Motor neuron (in vitro differentiated cells): ENCODE measurements at regions not wholly inside any gene's neighbourhood (a gene's known extent, or its start where the extent isn't known, plus 50 kb on each side); places are given as distances from the start of the nearest gene placed in this dataset.

Source experiments
- ATAC-seq, 8 experiments: fragments of 200-7000 bp; cut with Tn5 transposase; replicated peaks in 6 of 8; 2 replicates each; pipeline ENCODE4 v1.8.0; 2021; ENCODE audit warnings: mild to moderate bottlenecking in 8 of 8, moderate library complexity in 8 of 8
- H3K27ac ChIP-seq, 2 donors: fragments of 250-450 bp; sonication (Bioruptor Pico); 2 replicates each; pipeline ENCODE4 v1.9.0; 2021; ENCODE audit warnings: antibody characterized with exemption in 2 of 2, mild to moderate bottlenecking in 2 of 2, moderate library complexity in 1 of 2
- H3K4me1 ChIP-seq, 2 donors: fragments of 250-450 bp; sonication (Bioruptor Pico); replicated peaks in 1 of 2; 2 replicates each; pipeline ENCODE4 v1.6.1; 2021; ENCODE audit warnings: antibody characterized with exemption in 2 of 2, mild to moderate bottlenecking in 2 of 2, moderate library complexity in 1 of 2
- H3K4me3 ChIP-seq, 5 donors: fragments of 250-450 bp; sonication (Bioruptor Pico); 2 replicates each; pipeline ENCODE4 v1.9.0; 2021; ENCODE audit warnings: antibody characterized with exemption in 5 of 5, mild to moderate bottlenecking in 5 of 5, moderate library complexity in 4 of 5
- WGBS, 10 experiments: fragments of 450-650 bp; shearing (Covaris generic); methylation state at CpG; one replicate each; pipeline ENCODE4 v1.0.0; 2022; 5-methylcytosine and 5-hydroxymethylcytosine counted together
- in situ Hi-C, 9 experiments: fragments of 400-800 bp; cut with MboI; loops; one replicate each; pipeline ENCODE4 v1.15.0; 2021; ENCODE audit warnings: low sequenced_read_pairs in 9 of 9, low pct_unique_long_range_greater_than_20kb in 2 of 9; ENCODE audit not compliant: unreplicated experiment in 9 of 9

GRCh38 chr2:147639386-147639785 lies 205.4 kb upstream of the ACVR2A start:
- in situ Hi-C loops: no loop called here
- Histone ChIP-seq H3K27ac (no peak overlapping the region), H3K4me1 (peaks cover 24 to 30% of the 10 kb centered on the region in 2 donors), H3K4me3 (no peak overlapping the region)
- 57 to 100% (median 86%) methylated on average over 1 to 2 of the region's 2 CpGs; no CpG with 5 or more reads in 3 of the 10 experiments for WGBS, 10 experiments
- ATAC-seq: no peak

DNA sequence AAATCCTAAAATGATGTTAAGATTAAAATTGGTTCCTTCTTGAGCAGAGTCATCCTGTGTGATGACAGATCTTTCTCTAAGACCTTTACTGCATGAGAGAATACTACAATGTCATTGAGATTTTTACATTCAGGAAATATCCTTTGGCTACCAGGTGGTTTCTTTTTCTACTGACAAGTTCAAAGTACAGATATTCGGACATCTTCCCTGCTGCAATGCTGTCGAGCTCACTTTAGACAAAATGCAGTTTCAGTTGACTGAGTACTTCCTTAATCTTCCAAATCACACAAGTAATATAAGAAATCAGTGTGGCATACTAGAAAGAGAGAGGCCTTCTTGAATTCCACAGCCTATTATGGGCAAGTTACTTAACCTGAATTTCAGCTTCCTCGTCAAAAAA lies 207.9 kb upstream of the ACVR2A start:
- 11 to 80% (median 67%) methylated on average over 2 to 3 of the region's 3 CpGs; no CpG with 5 or more reads in 1 of the 10 experiments for WGBS, 10 experiments
- H3K4me3 ChIP-seq: no peak overlapping the region

GRCh38 chr2:147636238-147636882 lies 208.5 kb upstream of the ACVR2A start:
- Histone ChIP-seq H3K27ac (peak overlapping the region in 1 of 2 donors; percentile 46), H3K4me1 (peaks cover 17 to 24% of the 10 kb centered on the region in 2 donors), H3K4me3 (no peak overlapping the region)
- 29 to 100% (median 49%) methylated on average over 1 to 8 of the region's 8 CpGs; no CpG with 5 or more reads in 2 of the 10 experiments for WGBS, 10 experiments
- in situ Hi-C loops: no loop called here
- peak in 7 of 8 experiments; percentile 48 to 83 (median 68) for ATAC-seq

More for the DNA sequence above, 207.9 kb upstream of the ACVR2A start:
- Histone ChIP-seq H3K27ac (peak overlapping the region in 1 of 2 donors; percentile 46), H3K4me1 (peaks cover 17 to 24% of the 10 kb centered on the region in 2 donors)
- ATAC-seq: peak in 1 of 8 experiments; percentile 4
- in situ Hi-C loops: no loop called here

DNA sequence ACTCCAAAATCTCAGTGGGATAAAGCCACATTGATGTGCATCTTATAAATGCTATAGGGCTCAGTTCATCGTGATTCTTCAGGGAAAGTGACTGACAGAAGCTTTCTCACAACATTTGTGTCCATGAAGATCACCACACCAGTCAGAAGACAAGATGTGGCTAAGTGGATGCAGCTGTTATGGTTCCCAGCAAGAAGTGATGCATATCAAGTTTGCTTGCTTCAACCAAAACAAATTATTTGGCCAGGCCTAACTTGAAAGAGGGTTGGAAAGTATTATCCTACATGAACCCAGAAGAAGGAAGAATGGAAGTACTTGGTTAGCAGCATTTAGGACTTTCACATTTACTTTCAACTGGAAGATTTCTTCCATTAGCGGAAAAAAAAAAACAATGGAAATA lies 210.0 kb upstream of the ACVR2A start:
- in situ Hi-C loops: no loop called here

DNA sequence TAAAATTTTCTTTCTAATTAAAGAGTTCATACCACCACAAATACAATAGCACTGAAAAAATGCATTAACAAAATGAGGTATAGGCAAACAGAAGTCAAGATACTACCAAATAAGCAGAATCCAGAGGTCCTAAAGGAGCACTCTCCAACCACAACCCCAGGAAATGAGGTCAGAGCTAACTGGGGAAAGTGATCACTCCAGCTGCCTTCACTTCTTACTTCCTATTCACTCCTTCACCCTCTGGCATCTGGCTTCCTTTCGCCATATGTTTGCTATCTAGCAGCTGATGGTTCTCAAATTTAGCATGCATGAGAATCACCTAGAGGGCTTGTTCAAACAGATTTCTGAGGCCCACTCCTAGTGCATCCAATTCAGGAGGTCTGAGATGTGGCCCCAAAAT lies 212.6 kb upstream of the ACVR2A start:
- H3K4me3 ChIP-seq: no peak overlapping the region
- no peak for ATAC-seq
- no peak overlapping the region for H3K27ac ChIP-seq
- 86 to 100% (median 100%) methylated on average over 1 of the region's 1 CpG; no CpG with 5 or more reads in 5 of the 10 experiments for WGBS, 10 experiments
- H3K4me1 ChIP-seq: peaks cover 15 to 20% of the 10 kb centered on the region in 2 donors
- in situ Hi-C loops: no loop called here

More for the DNA sequence above, 210.0 kb upstream of the ACVR2A start:
- H3K4me3 ChIP-seq: no peak overlapping the region
- H3K27ac ChIP-seq: no peak overlapping the region
- ATAC-seq: no peak
- 30 to 100% (median 86%) methylated on average over 1 to 2 of the region's 2 CpGs; no CpG with 5 or more reads in 1 of the 10 experiments for WGBS, 10 experiments
- peaks cover 17 to 24% of the 10 kb centered on the region in 2 donors for H3K4me1 ChIP-seq

DNA sequence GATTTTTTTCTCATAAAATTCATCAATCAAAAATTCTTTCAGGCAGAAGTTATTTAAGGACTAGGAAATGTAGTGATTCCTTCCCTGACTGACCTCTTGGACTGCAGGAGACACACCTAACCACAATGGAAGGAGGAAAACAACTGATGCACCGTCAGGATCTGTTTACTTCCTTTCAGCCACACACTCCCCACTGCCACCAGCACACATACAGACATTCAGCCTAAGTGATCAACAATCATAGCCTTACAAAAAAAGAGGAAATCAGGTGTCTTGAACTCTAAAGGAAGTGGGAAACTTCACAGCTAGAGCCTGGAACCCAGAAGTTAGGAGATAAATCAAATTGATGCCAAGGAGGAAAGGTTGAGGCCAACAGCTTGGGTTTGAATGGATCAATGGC lies 213.5 kb upstream of the ACVR2A start:
- H3K4me3 ChIP-seq: no peak overlapping the region
- WGBS, 10 experiments: 0 to 88% (median 64%) methylated on average over 1 of the region's 1 CpG; no CpG with 5 or more reads in 6 of the 10 experiments
- H3K27ac ChIP-seq: no peak overlapping the region
- peaks cover 6 to 11% of the 10 kb centered on the region in 2 donors for H3K4me1 ChIP-seq
- no peak for ATAC-seq
- in situ Hi-C loops: no loop called here

DNA sequence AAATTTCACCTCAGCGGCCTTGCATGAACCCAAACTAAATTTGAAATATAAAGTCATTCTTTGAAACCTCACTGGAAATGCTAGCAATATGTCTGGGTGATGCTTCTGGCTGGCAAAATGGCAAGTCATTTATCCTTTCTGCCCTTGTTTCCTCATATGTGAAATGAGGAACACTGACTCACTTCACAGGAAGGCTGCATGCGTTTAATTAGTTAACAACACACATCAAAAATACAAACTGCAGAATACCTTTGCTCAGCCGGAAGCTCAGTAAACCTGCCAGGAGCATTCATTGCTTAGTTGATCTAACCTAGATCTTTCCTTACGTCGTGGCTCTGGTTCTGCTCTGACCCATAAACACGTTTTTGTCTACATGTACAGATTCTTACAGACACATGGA lies 214.2 kb upstream of the ACVR2A start:
- no peak for ATAC-seq

GRCh38 chr2:147628971-147629421 lies 215.8 kb upstream of the ACVR2A start:
- no peak overlapping the region for H3K4me3 ChIP-seq
- no peak overlapping the region for H3K27ac ChIP-seq
- in situ Hi-C loops: no loop called here
- WGBS, 10 experiments: 0 to 100% (median 100%) methylated on average over 1 of the region's 1 CpG; no CpG with 5 or more reads in 1 of the 10 experiments
- H3K4me1 ChIP-seq: no peaks in the 10 kb centered on the region
- no peak for ATAC-seq

More for the DNA sequence above, 214.2 kb upstream of the ACVR2A start:
- Histone ChIP-seq H3K27ac (no peak overlapping the region), H3K4me1 (peaks cover 0 to 4% of the 10 kb centered on the region in 2 donors), H3K4me3 (no peak overlapping the region)
- 16 to 100% (median 83%) methylated on average over 1 to 6 of the region's 6 CpGs for WGBS, 10 experiments
- in situ Hi-C loops: no loop called here

GRCh38 chr2:147623328-147623727 lies 221.5 kb upstream of the ACVR2A start:
- no peak for ATAC-seq
- in situ Hi-C loops: no loop called here
- Histone ChIP-seq H3K4me3 (no peak overlapping the region), H3K4me1 (peaks cover 0 to 7% of the 10 kb centered on the region in 2 donors), H3K27ac (no peak overlapping the region)
- WGBS, 10 experiments: 83 to 100% (median 100%) methylated on average over 1 of the region's 1 CpG; no CpG with 5 or more reads in 2 of the 10 experiments

DNA sequence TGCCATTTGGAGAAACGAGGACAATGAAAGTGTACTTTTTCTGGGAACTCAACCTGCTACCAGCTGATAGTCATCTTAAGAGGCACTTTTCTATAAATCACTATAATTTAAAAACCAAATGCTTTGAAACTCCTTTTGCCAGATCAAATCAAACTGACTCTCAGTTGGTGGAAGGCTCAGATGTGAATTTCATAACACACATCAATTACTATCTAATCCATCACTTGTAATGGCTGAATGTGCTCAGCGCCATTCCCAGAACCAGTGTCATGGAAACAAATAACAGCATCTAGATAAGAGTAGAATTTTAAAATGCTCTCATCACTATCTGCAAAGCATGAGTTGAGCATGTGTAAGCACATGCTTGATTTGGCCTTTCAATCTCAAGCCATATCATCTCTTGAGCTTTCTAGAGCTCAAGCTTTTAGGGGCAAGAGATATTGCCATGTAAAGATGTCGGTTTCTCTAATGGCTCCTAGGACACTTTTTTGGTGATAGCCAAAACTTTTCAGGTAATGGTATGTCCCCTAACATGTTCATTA lies 223.1 kb upstream of the ACVR2A start:
- Histone ChIP-seq H3K27ac (no peak overlapping the region), H3K4me1 (peaks cover 0 to 7% of the 10 kb centered on the region in 2 donors), H3K4me3 (no peak overlapping the region)
- in situ Hi-C loops: no loop called here
- ATAC-seq: peak in 5 of 8 experiments; percentile 30 to 48 (median 38)
- WGBS, 10 experiments: 40 to 92% (median 81%) methylated on average over 1 to 3 of the region's 3 CpGs; no CpG with 5 or more reads in 4 of the 10 experiments

GRCh38 chr2:147619808-147620207 lies 225.0 kb upstream of the ACVR2A start:
- peak in 2 of 8 experiments; percentile 48 to 96 for ATAC-seq
- in situ Hi-C loops: no loop called here
- Histone ChIP-seq H3K27ac (no peak overlapping the region), H3K4me1 (peaks cover 4 to 17% of the 10 kb centered on the region in 2 donors), H3K4me3 (no peak overlapping the region)
- 21 to 100% (median 75%) methylated on average over 1 to 4 of the region's 4 CpGs; no CpG with 5 or more reads in 1 of the 10 experiments for WGBS, 10 experiments

GRCh38 chr2:147615726-147616125 lies 229.1 kb upstream of the ACVR2A start:
- H3K27ac ChIP-seq: no peak overlapping the region
- ATAC-seq: no peak
- H3K4me1 ChIP-seq: peaks cover 4 to 21% of the 10 kb centered on the region in 2 donors
- H3K4me3 ChIP-seq: no peak overlapping the region
- in situ Hi-C loops: no loop called here
- WGBS, 10 experiments: 37 to 100% (median 87%) methylated on average over 2 of the region's 2 CpGs; no CpG with 5 or more reads in 6 of the 10 experiments

GRCh38 chr2:147614979-147615470 lies 229.8 kb upstream of the ACVR2A start:
- WGBS, 10 experiments: 40 to 100% (median 67%) methylated on average over 1 to 4 of the region's 4 CpGs; no CpG with 5 or more reads in 2 of the 10 experiments
- in situ Hi-C loops: no loop called here
- no peak overlapping the region for H3K27ac ChIP-seq
- ATAC-seq: peak in 4 of 8 experiments; percentile 33 to 86 (median 59)
- no peak overlapping the region for H3K4me3 ChIP-seq
- H3K4me1 ChIP-seq: peaks cover 4 to 21% of the 10 kb centered on the region in 2 donors
